ENCODE measurements at regions not wholly inside any gene's neighbourhood (a gene's known extent, or its start where the extent isn't known, plus 50 kb on each side); places are given as distances from the start of the nearest gene placed in this dataset.

DNA sequence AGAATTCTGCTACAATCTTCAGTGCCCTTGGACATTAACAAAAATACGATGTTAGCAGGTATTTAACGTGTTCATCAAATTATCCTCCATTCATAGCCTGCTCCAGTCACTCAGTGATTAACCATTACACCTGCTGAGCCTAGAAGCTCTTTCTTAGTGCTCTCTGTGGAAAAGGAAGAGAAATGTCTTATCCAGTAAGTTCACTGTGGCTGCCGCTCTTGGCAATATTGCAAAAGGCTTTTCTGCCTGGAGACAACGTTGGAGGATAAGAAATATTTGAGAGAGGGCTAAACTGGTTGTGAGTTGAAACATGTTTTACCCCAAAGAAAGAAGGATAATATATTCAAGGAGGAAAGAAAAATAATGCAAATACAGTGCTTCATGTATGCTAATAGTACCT lies 217.4 kb upstream of the HSF2 start:
- TF ChIP-seq POLR2AphosphoS5 (IDR thresholded peaks at IDR 0.05) (no peak), EZH2 (IDR thresholded peaks at IDR 0.05; ENCODE audit: borderline replicate concordance, insufficient read depth, low read length, poor library complexity, severe bottlenecking) (no peak), RAD21 (conservative IDR thresholded peaks at IDR 0.05) (no peak), EP300 (conservative IDR thresholded peaks at IDR 0.05; ENCODE audit: poor library complexity, severe bottlenecking) (no peak)
- TF ChIP-seq, protein P1, sequence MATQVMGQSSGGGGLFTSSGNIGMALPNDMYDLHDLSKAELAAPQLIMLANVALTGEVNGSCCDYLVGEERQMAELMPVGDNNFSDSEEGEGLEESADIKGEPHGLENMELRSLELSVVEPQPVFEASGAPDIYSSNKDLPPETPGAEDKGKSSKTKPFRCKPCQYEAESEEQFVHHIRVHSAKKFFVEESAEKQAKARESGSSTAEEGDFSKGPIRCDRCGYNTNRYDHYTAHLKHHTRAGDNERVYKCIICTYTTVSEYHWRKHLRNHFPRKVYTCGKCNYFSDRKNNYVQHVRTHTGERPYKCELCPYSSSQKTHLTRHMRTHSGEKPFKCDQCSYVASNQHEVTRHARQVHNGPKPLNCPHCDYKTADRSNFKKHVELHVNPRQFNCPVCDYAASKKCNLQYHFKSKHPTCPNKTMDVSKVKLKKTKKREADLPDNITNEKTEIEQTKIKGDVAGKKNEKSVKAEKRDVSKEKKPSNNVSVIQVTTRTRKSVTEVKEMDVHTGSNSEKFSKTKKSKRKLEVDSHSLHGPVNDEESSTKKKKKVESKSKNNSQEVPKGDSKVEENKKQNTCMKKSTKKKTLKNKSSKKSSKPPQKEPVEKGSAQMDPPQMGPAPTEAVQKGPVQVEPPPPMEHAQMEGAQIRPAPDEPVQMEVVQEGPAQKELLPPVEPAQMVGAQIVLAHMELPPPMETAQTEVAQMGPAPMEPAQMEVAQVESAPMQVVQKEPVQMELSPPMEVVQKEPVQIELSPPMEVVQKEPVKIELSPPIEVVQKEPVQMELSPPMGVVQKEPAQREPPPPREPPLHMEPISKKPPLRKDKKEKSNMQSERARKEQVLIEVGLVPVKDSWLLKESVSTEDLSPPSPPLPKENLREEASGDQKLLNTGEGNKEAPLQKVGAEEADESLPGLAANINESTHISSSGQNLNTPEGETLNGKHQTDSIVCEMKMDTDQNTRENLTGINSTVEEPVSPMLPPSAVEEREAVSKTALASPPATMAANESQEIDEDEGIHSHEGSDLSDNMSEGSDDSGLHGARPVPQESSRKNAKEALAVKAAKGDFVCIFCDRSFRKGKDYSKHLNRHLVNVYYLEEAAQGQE (IDR thresholded peaks at IDR 0.05; ENCODE audit: borderline replicate concordance) = no peak
- TF ChIP-seq, protein P2, sequence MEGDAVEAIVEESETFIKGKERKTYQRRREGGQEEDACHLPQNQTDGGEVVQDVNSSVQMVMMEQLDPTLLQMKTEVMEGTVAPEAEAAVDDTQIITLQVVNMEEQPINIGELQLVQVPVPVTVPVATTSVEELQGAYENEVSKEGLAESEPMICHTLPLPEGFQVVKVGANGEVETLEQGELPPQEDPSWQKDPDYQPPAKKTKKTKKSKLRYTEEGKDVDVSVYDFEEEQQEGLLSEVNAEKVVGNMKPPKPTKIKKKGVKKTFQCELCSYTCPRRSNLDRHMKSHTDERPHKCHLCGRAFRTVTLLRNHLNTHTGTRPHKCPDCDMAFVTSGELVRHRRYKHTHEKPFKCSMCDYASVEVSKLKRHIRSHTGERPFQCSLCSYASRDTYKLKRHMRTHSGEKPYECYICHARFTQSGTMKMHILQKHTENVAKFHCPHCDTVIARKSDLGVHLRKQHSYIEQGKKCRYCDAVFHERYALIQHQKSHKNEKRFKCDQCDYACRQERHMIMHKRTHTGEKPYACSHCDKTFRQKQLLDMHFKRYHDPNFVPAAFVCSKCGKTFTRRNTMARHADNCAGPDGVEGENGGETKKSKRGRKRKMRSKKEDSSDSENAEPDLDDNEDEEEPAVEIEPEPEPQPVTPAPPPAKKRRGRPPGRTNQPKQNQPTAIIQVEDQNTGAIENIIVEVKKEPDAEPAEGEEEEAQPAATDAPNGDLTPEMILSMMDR (IDR thresholded peaks at IDR 0.05; ENCODE audit: poor library complexity, severe bottlenecking) = no peak
